GM19193 (cell line): ENCODE measurements at regions not wholly inside any gene's neighbourhood (a gene's known extent, or its start where the extent isn't known, plus 50 kb on each side); places are given as distances from the start of the nearest gene placed in this dataset.

Source experiments
- POLR2A ChIP-seq: IDR thresholded peaks from 4 replicates; pipeline ENCODE4 v1.6.1; 2011; ENCODE audit not compliant: insufficient read depth, insufficient read length; ENCODE audit errors: extremely low read depth

DNA sequence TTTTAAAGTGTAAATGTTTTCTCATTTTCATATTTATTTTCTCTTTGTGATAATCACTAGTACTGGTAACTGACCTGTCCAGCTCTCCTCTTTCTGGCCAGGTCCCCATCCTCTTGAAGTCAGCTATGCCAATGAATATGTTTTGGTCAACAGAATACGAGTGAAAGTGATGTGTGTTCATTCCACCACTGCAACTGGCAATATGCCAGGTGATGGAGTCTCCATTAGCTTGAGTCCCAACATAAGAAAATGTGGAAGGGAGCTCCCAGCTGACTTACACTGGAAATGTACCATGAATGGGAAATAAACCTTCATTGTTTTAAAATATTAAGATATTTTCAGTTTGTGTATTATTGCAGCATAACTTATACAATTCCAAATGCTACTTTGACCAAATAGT, 75.8 kb downstream of the CCDC34 start:
- no peak for TF ChIP-seq POLR2A

DNA sequence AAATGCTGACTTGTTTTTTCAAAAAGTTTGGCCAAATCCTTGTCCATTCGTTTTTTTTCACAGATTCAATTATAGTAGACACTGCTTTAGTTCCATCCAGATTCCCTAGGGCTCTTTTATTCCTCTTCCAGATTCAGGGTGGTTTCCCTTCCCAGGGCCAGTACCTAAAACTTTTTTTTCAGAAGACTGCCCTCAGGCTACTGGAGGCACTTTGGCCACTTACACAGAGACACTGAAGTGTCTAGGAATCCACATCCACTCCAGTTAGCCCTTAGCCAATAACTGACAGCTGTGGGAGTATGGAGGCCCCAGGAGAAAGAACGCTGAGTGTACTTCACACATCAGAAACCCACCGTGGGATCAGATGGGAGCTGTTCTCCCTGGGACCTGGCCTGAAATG, 77.3 kb downstream of the CCDC34 start:
- no peak for TF ChIP-seq POLR2A

DNA sequence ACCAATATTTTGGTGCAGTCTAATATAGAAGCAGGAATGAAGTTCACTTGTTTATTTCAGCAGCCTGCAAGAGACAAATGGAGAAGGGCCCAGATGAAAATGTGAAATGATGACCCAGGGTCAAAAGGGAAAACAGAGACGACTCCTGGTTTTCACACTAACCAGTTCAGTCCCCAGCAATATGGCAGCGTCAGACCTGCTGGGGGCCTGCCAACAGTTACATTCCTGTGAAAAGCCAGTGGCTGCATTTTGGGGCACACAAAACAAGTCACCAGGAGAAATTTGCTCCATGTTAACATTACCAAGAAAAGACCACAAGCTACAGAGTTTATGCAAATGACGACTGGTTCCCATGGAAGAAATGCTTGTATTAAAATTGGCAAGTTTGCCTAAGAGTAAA, 80.2 kb downstream of the CCDC34 start:
- no peak for TF ChIP-seq POLR2A

DNA sequence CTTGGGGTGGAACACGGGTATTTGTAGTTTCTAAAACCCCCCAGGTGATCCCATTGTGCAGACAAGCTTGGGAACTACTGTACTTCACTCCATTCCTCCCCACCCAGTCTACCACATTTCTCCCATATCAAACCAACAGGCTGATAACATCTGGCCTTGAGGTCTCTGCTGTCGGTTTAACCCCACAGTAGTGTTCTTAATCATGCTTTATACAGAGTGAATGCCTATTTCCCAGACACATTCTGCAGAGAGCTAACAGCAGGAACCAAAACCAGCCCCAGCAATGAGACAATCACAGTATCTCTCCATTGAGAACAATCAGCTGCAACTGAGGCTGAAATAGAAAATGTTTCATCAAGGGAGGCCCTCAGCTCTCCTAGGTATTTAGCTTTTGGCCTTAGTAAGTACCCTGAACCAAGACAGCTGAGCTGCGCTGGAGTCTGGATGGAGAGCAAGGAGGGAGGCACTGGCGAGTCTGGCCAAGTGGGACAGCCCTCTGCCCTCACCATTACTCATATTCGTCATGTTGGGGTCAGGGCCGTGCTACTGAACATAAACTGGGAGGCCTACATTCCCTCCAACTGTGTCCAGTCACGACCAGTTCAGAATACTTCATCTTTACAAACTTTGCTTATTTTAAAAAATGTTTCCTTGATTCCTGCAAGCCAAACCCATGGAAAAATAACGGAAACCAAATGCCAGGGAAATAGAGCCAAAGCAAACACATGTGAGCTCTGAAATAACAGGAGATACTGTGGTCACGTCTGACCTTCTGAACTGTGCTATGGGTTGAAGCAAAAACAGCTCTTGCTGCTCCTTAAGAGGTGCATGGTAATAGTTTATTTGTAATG, 81.0 kb downstream of the CCDC34 start:
- TF ChIP-seq POLR2A: no peak

- TF ChIP-seq POLR2A: no peak
Measured at GRCh38 chr11:27281276-27281675, 81.7 kb downstream of the CCDC34 start.

GRCh38 chr11:27280140-27280539, 82.9 kb downstream of the CCDC34 start:
- TF ChIP-seq POLR2A: no peak

GRCh38 chr11:27279460-27279859, 83.6 kb downstream of the CCDC34 start:
- TF ChIP-seq POLR2A: no peak

- no peak for TF ChIP-seq POLR2A
Measured at GRCh38 chr11:27277843-27278242, 85.2 kb downstream of the CCDC34 start.

DNA sequence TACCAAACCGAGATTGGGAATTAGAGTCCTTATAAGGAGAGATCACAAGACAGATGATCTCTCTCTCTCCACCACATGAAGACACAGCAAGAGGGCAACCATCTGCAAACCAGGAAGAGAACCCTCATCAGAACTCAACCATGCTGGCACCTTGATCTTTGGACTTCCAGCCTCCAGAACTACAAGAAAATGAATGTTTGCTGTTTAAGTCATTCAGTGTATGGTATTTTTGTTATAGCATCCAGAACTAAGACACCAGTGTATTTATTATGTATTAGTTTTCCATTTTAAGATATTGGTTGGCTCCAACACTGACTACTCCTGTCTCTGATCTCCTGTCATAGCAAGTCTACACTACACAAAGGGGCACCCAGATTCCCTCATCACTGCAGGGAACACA, 86.9 kb downstream of the CCDC34 start:
- TF ChIP-seq POLR2A: no peak

DNA sequence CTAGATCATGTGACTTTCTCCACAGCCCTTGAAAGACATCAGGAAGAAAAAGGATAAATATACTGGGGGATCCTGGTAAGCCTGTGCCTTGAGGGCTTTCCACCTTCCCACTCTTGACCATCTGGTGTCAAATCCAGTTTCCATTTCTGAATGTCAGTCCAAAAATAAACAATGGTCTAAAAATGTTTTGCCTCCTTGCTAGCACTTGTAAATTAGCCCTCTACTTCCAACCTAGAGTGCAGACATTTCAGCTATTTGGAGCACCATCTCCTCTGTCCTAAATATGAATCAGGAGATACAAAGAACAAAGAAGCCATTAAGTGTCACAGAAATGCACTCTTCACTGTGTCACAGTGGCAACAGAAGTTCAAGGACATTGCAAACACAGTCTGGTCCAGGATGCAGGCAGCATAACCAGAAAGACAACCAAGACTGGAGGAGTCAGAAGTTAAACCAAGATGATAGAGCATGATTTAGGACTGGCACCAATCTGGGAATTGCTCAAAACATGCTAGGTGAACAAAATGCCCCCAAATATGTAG, 88.1 kb downstream of the CCDC34 start:
- no peak for TF ChIP-seq POLR2A

- TF ChIP-seq POLR2A: no peak
Measured at GRCh38 chr11:27266125-27266524, 96.9 kb downstream of the CCDC34 start.

GRCh38 chr11:27263986-27264385, 99.0 kb downstream of the CCDC34 start:
- TF ChIP-seq POLR2A: no peak

GRCh38 chr11:27263046-27263445, 100.0 kb downstream of the CCDC34 start:
- TF ChIP-seq POLR2A: no peak

- no peak for TF ChIP-seq POLR2A
Measured at GRCh38 chr11:27255447-27255828, 107.6 kb downstream of the CCDC34 start.

DNA sequence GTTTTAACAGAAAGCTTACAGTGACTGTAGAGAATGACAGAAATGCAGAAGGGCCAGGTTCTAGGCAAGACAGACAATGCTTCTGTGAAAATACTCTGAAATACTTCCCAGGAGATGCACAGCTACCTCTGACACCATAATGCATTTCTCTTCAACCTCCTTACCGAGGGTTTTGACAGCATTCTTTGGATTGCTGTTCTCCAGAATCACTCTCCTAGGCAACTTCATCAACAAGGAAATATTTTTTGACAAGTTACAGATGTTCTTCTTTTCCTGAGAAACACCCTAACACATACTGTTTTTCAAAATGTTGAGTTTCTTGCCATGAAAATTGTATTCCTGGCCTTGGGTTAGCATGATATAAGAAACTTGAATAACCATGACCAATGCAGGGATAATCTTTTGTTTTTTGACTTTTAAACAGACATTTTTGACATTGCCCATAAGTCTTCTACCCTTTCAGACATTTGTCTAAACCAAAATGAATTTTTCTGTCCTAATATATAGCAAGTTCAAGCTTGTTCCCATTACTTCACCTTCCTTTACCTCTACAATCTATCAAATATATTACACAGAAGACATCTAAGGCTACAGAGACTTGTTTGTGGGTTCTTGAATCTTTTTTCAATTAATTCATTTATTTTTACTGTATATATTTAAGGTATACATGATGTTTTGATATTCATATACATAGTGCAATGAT, 108.1 kb downstream of the CCDC34 start:
- TF ChIP-seq POLR2A: no peak

DNA sequence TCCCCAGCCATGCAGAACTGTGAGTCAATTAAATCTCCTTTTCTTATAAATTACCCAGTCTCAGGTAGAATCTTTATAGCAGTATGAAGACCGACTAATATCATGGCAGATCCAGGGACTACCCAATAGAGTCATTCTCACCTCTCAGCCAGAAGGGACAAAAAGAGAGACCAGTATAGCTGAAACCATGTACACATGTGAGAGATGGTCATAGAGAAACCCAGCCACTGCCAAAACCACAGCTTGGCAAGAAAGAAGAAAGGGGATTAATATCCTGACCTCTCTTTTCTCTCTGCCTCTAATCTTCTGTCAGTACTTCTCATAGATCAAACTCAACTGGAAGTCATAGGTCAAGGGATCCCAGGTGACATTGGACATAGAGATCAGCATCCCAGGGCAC, 109.8 kb downstream of the CCDC34 start:
- TF ChIP-seq POLR2A: no peak
